ENCODE measurements at regions not wholly inside any gene's neighbourhood (a gene's known extent, or its start where the extent isn't known, plus 50 kb on each side); places are given as distances from the start of the nearest gene placed in this dataset.

DNA sequence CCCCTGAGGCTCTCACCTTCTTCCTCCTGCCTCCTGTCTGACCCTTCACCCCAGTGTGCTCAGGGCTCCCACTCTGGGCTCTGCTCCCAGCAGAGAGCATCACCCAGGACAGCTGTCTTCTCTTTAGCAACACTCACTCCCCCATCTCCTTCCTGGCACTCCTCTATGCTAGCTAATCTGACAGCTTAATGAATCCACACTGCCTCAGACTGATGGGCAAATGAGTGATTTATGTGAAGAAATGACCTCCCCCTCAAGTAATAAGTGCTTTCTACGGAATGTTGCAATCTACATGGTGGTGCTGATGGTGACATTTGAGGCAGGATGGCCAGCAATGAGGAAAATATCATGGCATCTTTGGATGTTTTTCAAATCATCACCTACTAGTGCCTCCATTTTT is 83.6 kb downstream of the LSM3 start (continued):
- TF ChIP-seq, protein P1, sequence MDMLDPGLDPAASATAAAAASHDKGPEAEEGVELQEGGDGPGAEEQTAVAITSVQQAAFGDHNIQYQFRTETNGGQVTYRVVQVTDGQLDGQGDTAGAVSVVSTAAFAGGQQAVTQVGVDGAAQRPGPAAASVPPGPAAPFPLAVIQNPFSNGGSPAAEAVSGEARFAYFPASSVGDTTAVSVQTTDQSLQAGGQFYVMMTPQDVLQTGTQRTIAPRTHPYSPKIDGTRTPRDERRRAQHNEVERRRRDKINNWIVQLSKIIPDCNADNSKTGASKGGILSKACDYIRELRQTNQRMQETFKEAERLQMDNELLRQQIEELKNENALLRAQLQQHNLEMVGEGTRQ (IDR thresholded peaks at IDR 0.05; ENCODE audit: low read length): no peak
- TF ChIP-seq RXRA (IDR thresholded peaks at IDR 0.05; ENCODE audit: insufficient read depth, low read depth, low read length): no peak
- TF ChIP-seq KDM4A (IDR thresholded peaks at IDR 0.05; ENCODE audit: low read depth, low read length, severe bottlenecking): no peak
- TF ChIP-seq HDAC6 (IDR thresholded peaks at IDR 0.05; ENCODE audit: low read depth, low read length): no peak

All from H1 (cell line).